Suprapubic skin (tissue), 4 donors: ENCODE measurements at regions not wholly inside any gene's neighbourhood (a gene's known extent, or its start where the extent isn't known, plus 50 kb on each side); places are given as distances from the start of the nearest gene placed in this dataset.

Experiments used
- DNase-seq, 2 donors: peaks; one replicate each; pipeline ENCODE4 v3.0.0-alpha.2; 2019; ENCODE audit warnings: low spot score in 2 of 2
- H3K27ac ChIP-seq: fragments of 200-600 bp; sonication (generic); one replicate; pipeline ENCODE4 v1.5.1; 2019
- H3K27me3 ChIP-seq: fragments of 200-600 bp; sonication (generic); one replicate; pipeline ENCODE4 v1.5.1; 2019
- H3K36me3 ChIP-seq: fragments of 200-600 bp; sonication (generic); one replicate; pipeline ENCODE4 v1.5.1; 2019
- H3K4me1 ChIP-seq: fragments of 200-600 bp; sonication (generic); one replicate; pipeline ENCODE4 v1.5.1; 2019
- H3K4me3 ChIP-seq: fragments of 200-600 bp; sonication (generic); one replicate; pipeline ENCODE4 v1.5.1; 2019; ENCODE audit warnings: mild to moderate bottlenecking
- H3K9me3 ChIP-seq: fragments of 200-600 bp; sonication (generic); one replicate; pipeline ENCODE4 v1.5.1; 2019
- EP300 ChIP-seq: sonication (generic); formaldehyde crosslinking; IDR thresholded peaks from one replicate; pipeline ENCODE4 v1.6.1; 2017; ENCODE audit warnings: antibody characterized with exemption
- POLR2A ChIP-seq, 2 donors: fragments of 450-650 bp; IDR thresholded peaks; one replicate each; pipeline ENCODE4 v1.6.1; 2017; ENCODE audit warnings: antibody characterized with exemption in 2 of 2, mild to moderate bottlenecking in 2 of 2, moderate library complexity in 2 of 2
- POLR2AphosphoS5 ChIP-seq, 3 donors: sonication (generic); formaldehyde crosslinking; IDR thresholded peaks; one replicate each; pipeline ENCODE4 v1.6.1; 2017; ENCODE audit warnings: antibody characterized with exemption in 3 of 3
- WGBS: methylation state at CpG from one replicate; pipeline ENCODE4 v1.1.5; 2018; 5-methylcytosine and 5-hydroxymethylcytosine counted together
- TF ChIP-seq, protein P1 (sequence below), 2 donors: fragments of 200-600 bp in 1 of 2; fragments of 450-650 bp in 1 of 2; sonication (generic) in 1 of 2; IDR thresholded peaks; one replicate each; pipeline ENCODE4 v1.5.1; 2016 to 2019; ENCODE audit warnings: antibody characterized with exemption in 2 of 2, mild to moderate bottlenecking in 1 of 2, moderate library complexity in 1 of 2

DNA sequence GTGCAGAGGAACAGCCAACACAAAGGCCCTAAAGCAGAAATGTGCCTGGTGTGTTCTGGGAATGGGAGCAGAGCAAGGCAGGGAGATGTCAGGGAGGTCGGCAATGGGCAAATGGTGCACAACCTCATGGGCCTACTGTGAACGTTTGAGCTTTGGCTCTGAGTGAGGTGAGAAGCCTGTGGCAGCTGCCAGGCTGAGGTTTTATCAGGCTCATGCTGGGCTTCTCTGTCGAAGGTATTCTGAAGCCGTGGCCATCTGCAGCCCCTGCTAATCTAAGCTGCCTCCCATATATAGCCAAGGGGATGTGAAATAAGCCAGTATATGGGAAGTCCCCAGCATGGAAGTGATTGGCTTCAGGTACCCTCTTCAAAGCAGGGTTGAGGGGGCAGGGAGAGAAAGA is 193.3 kb downstream of the SLC4A3 start:
- Histone ChIP-seq H3K9me3 (peaks cover 6% of the 10 kb centered on the region), H3K36me3 (no peaks in the 10 kb centered on the region), H3K4me3 (no peak overlapping the region), H3K4me1 (no peaks in the 10 kb centered on the region), H3K27ac (no peak overlapping the region), H3K27me3 (no peaks in the 10 kb centered on the region)
- WGBS = 74% methylated on average over 4 of the region's 4 CpGs
- no peak for DNase-seq
- TF ChIP-seq, protein P1, sequence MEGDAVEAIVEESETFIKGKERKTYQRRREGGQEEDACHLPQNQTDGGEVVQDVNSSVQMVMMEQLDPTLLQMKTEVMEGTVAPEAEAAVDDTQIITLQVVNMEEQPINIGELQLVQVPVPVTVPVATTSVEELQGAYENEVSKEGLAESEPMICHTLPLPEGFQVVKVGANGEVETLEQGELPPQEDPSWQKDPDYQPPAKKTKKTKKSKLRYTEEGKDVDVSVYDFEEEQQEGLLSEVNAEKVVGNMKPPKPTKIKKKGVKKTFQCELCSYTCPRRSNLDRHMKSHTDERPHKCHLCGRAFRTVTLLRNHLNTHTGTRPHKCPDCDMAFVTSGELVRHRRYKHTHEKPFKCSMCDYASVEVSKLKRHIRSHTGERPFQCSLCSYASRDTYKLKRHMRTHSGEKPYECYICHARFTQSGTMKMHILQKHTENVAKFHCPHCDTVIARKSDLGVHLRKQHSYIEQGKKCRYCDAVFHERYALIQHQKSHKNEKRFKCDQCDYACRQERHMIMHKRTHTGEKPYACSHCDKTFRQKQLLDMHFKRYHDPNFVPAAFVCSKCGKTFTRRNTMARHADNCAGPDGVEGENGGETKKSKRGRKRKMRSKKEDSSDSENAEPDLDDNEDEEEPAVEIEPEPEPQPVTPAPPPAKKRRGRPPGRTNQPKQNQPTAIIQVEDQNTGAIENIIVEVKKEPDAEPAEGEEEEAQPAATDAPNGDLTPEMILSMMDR (IDR thresholded peaks at IDR 0.05) = no peak
- no peak for TF ChIP-seq POLR2A (IDR thresholded peaks at IDR 0.05)
- no peak for TF ChIP-seq EP300
- no peak for TF ChIP-seq POLR2AphosphoS5 (IDR thresholded peaks at IDR 0.05)

DNA sequence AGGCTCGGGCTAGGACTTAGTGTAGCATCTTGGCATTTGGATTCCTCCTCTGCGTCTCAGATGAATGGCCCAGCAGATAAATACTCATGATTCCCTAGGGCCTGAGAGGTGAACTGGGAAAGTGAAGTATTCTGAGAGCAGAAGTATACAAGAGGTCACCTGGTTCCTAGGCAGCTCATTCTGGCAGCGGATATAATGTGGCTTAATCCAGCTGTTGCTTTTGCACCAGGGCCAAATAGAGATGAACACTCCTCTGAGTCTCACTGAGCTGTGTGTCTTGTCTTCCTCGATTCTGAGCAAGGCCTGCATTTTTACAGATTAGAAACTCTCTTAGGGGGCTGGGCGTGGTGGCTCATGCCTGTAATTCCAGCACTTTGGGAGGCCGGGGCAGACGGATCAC is 196.1 kb downstream of the SLC4A3 start:
- no peak overlapping the region for H3K27ac ChIP-seq
- H3K36me3 ChIP-seq = no peaks in the 10 kb centered on the region
- WGBS = 81% methylated on average over 6 of the region's 7 CpGs
- no peak for DNase-seq
- no peak for TF ChIP-seq POLR2AphosphoS5 (IDR thresholded peaks at IDR 0.05)
- no peaks in the 10 kb centered on the region for H3K27me3 ChIP-seq
- peaks cover 6% of the 10 kb centered on the region for H3K9me3 ChIP-seq
- no peak overlapping the region for H3K4me3 ChIP-seq
- no peaks in the 10 kb centered on the region for H3K4me1 ChIP-seq

DNA sequence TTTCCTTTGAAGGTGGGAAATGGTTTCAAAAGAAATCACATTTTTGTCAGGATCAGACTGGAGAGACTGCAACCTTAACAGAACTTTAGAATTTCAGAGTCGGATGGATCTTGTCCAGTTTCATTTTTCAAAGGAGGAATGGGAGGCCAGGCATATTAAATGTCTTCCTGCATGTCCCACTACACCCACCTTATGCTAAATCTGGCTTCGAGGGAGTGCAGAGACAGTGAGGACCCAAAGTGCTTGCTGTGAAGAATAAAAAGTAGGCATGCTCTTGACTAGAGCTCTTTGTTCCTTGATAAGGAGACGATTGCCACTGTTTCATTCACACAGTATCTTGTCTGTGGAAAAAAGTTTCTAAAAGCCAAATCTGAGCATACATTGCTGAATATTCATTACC is 197.6 kb downstream of the SLC4A3 start:
- Histone ChIP-seq H3K4me1 (no peaks in the 10 kb centered on the region), H3K4me3 (no peak overlapping the region), H3K27me3 (no peaks in the 10 kb centered on the region), H3K36me3 (no peaks in the 10 kb centered on the region), H3K9me3 (no peaks in the 10 kb centered on the region), H3K27ac (no peak overlapping the region)
- no peak for DNase-seq
- 86% methylated on average over 3 of the region's 3 CpGs for WGBS
- TF ChIP-seq, protein P1 (IDR thresholded peaks at IDR 0.05) = no peak
- TF ChIP-seq POLR2AphosphoS5 (IDR thresholded peaks at IDR 0.05) (no peak), POLR2A (IDR thresholded peaks at IDR 0.05) (no peak), EP300 (no peak)

DNA sequence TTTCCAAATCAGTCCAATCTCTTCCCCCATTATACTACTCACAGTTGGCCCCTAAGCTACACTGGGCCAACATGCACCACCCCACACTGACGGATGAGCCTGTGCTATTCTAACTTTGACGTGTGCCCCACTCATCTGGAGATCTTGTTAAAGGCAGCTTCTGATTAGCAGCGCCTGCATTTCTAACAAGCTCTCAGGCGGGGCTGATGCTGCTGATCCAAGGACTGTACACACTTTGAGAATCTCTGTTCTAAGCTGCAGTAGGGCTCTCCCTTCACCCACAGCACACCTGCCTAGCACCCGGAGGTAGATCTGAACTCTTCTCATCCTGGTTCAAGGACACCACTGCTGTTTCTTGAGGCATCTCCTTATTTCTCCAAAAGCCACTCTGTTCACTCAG is 200.7 kb downstream of the SLC4A3 start:
- H3K9me3 ChIP-seq = no peaks in the 10 kb centered on the region
- no peaks in the 10 kb centered on the region for H3K27me3 ChIP-seq
- H3K4me3 ChIP-seq = no peak overlapping the region
- no peaks in the 10 kb centered on the region for H3K4me1 ChIP-seq
- H3K27ac ChIP-seq = no peak overlapping the region
- H3K36me3 ChIP-seq = no peaks in the 10 kb centered on the region
- 89% methylated on average over 5 of the region's 5 CpGs for WGBS
- TF ChIP-seq POLR2A (IDR thresholded peaks at IDR 0.05) = no peak
- TF ChIP-seq, protein P1 (IDR thresholded peaks at IDR 0.05) = no peak
- no peak for DNase-seq

DNA sequence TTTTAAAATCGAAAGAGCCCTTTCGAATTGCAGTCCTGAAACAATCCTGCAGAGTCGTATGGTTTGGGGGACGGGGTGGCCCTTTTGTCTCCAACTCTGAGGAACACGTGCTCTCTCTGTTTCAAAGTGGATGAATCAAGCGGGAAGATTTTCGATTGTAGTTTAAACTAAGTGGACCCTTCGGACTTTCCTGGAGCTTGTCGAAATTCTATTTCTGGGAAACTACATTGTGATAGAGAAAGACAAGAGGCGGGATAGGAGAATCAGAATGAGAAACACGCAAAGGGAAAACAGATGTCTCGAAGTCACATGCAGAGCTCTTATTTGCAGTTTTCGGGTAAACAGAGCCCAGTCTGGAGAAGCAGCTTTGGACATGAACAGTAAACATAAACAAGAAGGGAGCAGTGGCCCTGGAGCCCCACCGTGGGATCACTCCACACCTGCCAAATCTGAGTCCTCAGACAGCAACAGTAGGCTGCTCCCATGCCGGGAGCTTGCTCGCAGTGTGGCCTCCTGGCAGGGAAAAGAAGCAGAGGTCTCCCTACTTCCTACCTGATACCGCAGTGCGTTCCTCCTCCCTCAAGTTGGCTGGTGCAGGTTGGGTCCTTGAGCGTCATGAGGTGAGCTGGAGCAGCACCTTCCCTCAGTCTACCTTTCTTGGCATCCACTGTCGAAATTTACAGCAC is 202.4 kb downstream of the SLC4A3 start:
- Histone ChIP-seq H3K27ac (no peak overlapping the region), H3K4me3 (no peak overlapping the region), H3K9me3 (no peaks in the 10 kb centered on the region), H3K4me1 (no peaks in the 10 kb centered on the region), H3K27me3 (no peaks in the 10 kb centered on the region), H3K36me3 (no peaks in the 10 kb centered on the region)
- WGBS = 68% methylated on average over 17 of the region's 20 CpGs
- TF ChIP-seq, protein P1 (IDR thresholded peaks at IDR 0.05) = no peak
- TF ChIP-seq EP300 (no peak), POLR2A (IDR thresholded peaks at IDR 0.05) (no peak), POLR2AphosphoS5 (IDR thresholded peaks at IDR 0.05) (no peak)
- no peak for DNase-seq

DNA sequence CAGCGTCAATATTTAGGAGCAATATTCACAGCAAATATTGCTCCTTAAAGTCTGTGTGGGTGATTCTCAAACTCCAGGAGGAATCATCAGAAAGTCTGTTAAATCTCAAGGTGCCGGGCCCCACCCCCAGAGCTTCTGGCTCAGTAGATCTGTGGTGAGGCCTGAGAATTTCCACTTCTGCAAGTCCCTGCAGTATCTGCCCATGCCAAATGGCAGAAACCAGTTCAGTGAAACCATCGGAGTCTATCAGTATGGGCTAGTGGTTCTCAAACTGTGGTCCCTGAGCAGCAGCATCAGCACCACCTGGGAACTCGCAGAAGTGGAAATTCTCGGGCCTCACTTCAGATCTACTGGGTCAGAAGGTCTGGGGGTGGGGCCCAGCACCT is 202.9 kb downstream of the SLC4A3 start:
- Histone ChIP-seq H3K36me3 (no peaks in the 10 kb centered on the region), H3K27me3 (no peaks in the 10 kb centered on the region), H3K4me1 (no peaks in the 10 kb centered on the region), H3K4me3 (no peak overlapping the region), H3K27ac (no peak overlapping the region), H3K9me3 (no peaks in the 10 kb centered on the region)
- 86% methylated on average over 1 of the region's 5 CpGs for WGBS
- TF ChIP-seq EP300 (no peak), POLR2A (IDR thresholded peaks at IDR 0.05) (no peak), POLR2AphosphoS5 (IDR thresholded peaks at IDR 0.05) (no peak)
- TF ChIP-seq, protein P1 (IDR thresholded peaks at IDR 0.05) = no peak
- no peak for DNase-seq
